ENCODE measurements at regions not wholly inside any gene's neighbourhood (a gene's known extent, or its start where the extent isn't known, plus 50 kb on each side); places are given as distances from the start of the nearest gene placed in this dataset.
A peak's percentile ranks its signal among the peaks of the same experiment; 100 is the strongest.

DNA sequence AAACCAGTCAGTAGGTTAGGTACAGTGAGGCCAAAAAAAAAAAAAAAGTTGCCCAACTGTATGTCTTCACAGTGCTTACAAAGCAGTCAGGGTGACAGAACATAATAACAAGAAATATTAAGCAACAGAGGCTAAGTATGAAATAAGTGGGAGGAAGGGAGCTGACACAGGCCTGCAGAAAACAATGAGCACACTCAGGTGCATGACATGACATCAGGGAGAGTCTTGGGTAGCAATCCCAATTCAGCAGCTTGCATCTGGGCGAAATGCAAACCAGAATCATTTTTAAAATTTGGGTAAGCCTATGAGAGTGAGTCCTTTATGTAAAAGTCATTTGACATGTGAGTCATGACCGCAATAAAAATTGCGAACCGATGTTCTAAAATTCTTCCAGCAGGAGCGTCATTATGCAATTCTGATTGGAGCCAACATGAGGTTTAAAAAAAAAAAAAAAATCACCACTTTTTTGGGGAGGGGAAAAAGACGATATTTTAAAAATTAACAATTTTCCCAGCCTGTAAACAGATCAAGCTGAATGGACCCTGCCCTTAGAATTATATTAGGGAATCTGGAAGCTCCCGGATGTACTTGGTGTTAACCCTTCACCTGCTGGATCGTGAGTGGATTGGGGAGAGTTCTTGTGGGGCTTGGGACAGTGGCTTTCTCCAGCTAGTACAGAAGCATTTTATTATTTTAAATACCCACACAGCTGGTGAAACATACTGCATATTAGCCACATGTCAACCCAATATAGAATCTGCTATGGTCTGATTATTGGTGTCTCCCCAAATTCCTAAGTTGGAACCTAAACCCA lies 127.9 kb downstream of the NPIPB5 start:
- FAIRE-seq (no peak), DNase-seq (ENCODE audit: extremely low read depth in 1 of 4, low spot score in 3 of 4) (no peak), ATAC-seq (no peak)
- Histone ChIP-seq H3K4me2 (ENCODE audit: insufficient read depth, low read length) (no peak overlapping the region), H3K27ac (ENCODE audit: extremely low read depth, low read depth, low read length) (no peak overlapping the region), H3K27me3 (ENCODE audit: control insufficient read depth in 2 of 2, insufficient read depth in 2 of 2, low read length in 2 of 2) (no peaks in the 10 kb centered on the region), H3K36me3 (ENCODE audit: control insufficient read depth, insufficient read depth, low read length) (no peaks in the 10 kb centered on the region), H3K79me2 (ENCODE audit: control insufficient read depth, insufficient read depth, low read length) (no peaks in the 10 kb centered on the region), H3K4me3 (no peak overlapping the region), H4K20me1 (replicated peaks; ENCODE audit: control insufficient read depth, insufficient read depth, low read length) (no peaks in the 10 kb centered on the region), H2AFZ (ENCODE audit: low read depth, low read length) (no peak overlapping the region), H3K9me3 (replicated peaks; ENCODE audit: control insufficient read depth, insufficient read depth, low read depth, low read length) (no peaks in the 10 kb centered on the region), H3K9me1 (ENCODE audit: control insufficient read depth, insufficient read depth, low read length) (no peaks in the 10 kb centered on the region), H3K9ac (ENCODE audit: insufficient read depth in 1 of 2, low read depth in 2 of 2, low read length in 2 of 2) (no peak overlapping the region), H3K4me1 (replicated peaks in 1 of 2; ENCODE audit: control insufficient read depth in 2 of 2, insufficient read depth in 2 of 2, low read length in 2 of 2) (no peaks in the 10 kb centered on the region)
- WGBS (ENCODE audit: insufficient coverage, low coverage, missing lambda C conversion rate): under 1% methylated on average over 8 of the region's 8 CpGs
- in situ Hi-C loops (cut with MboI): no loop called here
- POLR2A ChIA-PET: interaction anchor here (0.9 to 1.2 kb wide), 2 partner anchors 16 to 190 kb away, joined by 3 read pairs; no protein-coding TSS in a partner anchor
- TF ChIP-seq HOXB6 (CRISPR knock-in tag; IDR thresholded peaks at IDR 0.05; ENCODE audit: borderline replicate concordance) (no peak), FOSL1 (tag; conservative IDR thresholded peaks at IDR 0.05) (0 out of 2 replicates have a peak, but pooled peaks have one; percentile 21), NR3C1 (CRISPR knock-in tag; IDR thresholded peaks at IDR 0.05) (no peak), NCOA1 (IDR thresholded peaks at IDR 0.05; ENCODE audit: low read depth) (no peak), CEBPB (tag; IDR thresholded peaks at IDR 0.05) (peak; percentile 54; the same call in 1 of the 2 replicates), FOXK1 (CRISPR knock-in tag; IDR thresholded peaks at IDR 0.05; ENCODE audit: borderline replicate concordance) (no peak), CEBPG (CRISPR knock-in tag; IDR thresholded peaks at IDR 0.05) (no peak), CEBPG (tag; conservative IDR thresholded peaks at IDR 0.05 in 1 of 2, IDR thresholded peaks at IDR 0.05 in 1 of 2) (peak; percentile 16 to 32; a peak in 2 of 4 replicates), ZFPM2 (CRISPR knock-in tag; IDR thresholded peaks at IDR 0.05) (no peak)
- intact Hi-C loops (cut with micrococcal nuclease): no loop called here
- no TSS peak for BruUV-seq (replicated peaks)
- CTCF ChIA-PET (ENCODE audit: low intra/inter-chr PET ratio): no interaction called here

All from K562 (cell line).